22Rv1 (cell line): ENCODE measurements at regions not wholly inside any gene's neighbourhood (a gene's known extent, or its start where the extent isn't known, plus 50 kb on each side); places are given as distances from the start of the nearest gene placed in this dataset.
A peak's percentile ranks its signal among the peaks of the same experiment; 100 is the strongest.
"Not testable (repeated sequence)": the region's sequence is repeated elsewhere in the genome, so short reads cannot be mapped to it uniquely, and the experiment has no call there.

Source experiments
- H3K27ac ChIP-seq: fragments of 450-650 bp; 2 replicates; pipeline ENCODE4 v1.5.1; 2017
- ZFX ChIP-seq: fragments of 450-650 bp; IDR thresholded peaks from 2 replicates; pipeline ENCODE4 v1.6.1; 2017; ENCODE audit warnings: antibody characterized with exemption, borderline replicate concordance
- TF ChIP-seq, protein P1 (sequence below): fragments of 450-650 bp; IDR thresholded peaks from 2 replicates; pipeline ENCODE4 v1.5.1; 2017; ENCODE audit warnings: mild to moderate bottlenecking

DNA sequence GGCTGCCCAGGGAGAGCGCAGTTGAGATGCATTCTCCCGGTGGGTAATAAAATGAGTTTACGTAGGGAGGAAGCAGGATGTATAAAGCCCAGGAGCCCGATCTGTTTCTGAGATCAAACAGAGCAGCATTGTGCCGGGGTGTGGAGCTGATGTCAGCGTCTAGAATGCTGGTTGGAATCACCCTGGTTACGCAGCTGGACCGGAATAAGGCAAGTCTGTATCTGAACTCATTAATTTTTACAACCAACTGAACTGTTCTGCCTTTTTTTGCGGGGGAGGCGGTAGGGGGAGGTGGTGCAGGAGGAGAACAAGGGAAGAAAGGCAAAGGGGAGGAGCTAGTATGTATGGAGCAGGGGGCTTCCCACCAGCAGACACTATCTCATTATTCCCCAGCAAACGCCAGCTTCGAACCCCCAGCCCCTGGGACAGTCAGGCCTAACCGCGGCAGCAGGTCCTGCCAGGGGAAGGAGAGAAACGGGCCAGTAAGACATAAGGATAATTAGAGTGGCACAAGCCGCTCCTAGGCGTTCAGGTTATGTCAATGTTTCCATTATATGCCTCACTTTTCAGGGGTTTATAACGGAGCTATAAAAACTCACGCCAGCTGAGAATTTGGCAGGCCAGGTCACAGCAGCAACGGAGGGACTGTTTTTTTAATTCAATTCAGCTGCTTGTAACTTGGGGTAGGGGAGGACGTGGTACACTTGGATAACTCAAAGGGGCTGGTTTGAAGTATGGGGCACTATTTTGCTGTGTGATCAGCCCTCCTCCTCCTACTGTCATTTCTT, 175.3 kb upstream of the HES1 start:
- TF ChIP-seq ZFX: no peak
- TF ChIP-seq, protein P1, sequence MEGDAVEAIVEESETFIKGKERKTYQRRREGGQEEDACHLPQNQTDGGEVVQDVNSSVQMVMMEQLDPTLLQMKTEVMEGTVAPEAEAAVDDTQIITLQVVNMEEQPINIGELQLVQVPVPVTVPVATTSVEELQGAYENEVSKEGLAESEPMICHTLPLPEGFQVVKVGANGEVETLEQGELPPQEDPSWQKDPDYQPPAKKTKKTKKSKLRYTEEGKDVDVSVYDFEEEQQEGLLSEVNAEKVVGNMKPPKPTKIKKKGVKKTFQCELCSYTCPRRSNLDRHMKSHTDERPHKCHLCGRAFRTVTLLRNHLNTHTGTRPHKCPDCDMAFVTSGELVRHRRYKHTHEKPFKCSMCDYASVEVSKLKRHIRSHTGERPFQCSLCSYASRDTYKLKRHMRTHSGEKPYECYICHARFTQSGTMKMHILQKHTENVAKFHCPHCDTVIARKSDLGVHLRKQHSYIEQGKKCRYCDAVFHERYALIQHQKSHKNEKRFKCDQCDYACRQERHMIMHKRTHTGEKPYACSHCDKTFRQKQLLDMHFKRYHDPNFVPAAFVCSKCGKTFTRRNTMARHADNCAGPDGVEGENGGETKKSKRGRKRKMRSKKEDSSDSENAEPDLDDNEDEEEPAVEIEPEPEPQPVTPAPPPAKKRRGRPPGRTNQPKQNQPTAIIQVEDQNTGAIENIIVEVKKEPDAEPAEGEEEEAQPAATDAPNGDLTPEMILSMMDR: no peak
- H3K27ac ChIP-seq: no peak overlapping the region

DNA sequence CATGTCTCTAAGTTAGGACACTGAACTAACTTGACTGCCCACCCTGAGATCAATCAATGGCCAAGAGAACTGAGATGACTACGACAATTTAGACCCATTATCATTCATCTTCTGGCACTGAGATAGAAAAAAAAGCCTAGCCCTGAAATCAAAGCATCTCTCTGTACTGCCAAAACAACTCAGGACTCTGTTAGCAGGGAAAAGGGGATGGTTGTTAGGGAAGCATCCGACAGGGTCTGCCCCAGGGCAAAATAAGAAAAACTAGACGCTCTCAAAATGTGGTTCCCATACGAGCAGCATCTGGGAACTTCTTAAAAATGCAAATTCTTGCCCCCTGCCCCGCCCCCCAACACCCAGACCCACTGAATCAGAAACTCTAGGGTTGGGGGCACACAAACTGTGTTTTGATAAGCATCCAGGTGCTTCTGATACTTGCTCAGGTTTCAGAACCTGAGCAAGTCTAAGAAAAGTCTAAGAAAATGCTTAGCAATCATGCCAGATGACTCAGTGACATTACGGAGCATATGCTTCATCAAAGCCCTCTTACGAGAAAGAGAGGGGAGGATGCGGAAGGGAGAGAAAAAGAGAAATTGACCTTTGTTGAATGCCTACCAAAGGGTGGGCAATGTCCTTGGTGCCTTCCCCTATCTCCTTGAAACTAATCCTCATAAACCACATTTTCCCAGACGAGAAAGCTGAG, 172.8 kb upstream of the HES1 start:
- TF ChIP-seq ZFX: no peak

DNA sequence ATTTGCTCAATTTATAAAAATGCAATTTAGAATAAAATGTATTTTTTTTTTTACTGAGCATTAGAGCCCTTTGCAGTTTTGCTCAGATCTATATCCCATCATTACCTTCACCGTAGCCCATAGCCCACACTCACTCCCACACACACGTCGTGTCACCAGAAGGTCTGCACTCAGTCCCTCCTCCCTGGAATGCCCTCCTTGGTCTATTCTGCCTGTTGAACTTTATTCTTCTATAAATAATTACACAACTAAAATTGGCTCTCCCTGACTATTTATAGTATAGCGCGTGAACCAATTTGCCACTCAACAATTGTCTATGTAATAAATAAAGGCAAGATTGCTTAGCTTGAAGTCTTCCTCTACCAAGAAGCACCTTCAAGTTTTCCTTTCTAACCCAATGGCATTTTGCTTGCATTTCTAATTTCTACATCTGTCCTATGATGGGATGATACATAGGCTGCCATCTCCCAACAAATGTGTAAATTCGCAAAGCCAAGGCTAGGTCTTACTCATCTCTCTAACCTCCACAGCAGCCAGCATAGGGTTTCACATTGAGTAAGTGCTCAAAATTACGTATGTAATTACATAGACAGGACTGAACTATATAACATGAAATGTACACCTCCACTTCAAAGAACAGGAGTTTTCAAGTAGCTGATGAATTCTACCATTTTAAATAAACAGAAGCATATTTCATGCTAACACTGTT, 172.0 kb upstream of the HES1 start:
- TF ChIP-seq, protein P1: no peak
- TF ChIP-seq ZFX: no peak

More for the DNA sequence above, 172.8 kb upstream of the HES1 start:
- H3K27ac ChIP-seq: no peak overlapping the region

DNA sequence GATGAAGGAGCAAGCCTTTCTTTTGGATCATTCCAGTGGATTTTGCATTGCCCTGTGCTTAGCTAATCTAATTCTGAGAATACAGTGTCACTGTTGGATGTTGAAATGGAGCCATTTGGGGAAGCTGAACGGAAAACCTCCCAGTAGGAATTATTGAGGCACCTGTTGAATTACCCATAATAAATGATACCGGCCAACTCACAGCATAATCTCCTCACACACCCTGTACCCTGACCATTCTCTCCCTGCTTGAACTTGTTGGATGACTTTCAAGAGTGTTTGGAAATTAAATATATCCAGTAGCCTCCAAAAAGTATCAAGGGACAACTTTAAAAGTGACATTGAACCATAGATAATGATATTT, 171.4 kb upstream of the HES1 start:
- H3K27ac ChIP-seq: no peak overlapping the region
- TF ChIP-seq ZFX: no peak
- TF ChIP-seq, protein P1: no peak

More for the DNA sequence above, 172.0 kb upstream of the HES1 start:
- no peak overlapping the region for H3K27ac ChIP-seq

DNA sequence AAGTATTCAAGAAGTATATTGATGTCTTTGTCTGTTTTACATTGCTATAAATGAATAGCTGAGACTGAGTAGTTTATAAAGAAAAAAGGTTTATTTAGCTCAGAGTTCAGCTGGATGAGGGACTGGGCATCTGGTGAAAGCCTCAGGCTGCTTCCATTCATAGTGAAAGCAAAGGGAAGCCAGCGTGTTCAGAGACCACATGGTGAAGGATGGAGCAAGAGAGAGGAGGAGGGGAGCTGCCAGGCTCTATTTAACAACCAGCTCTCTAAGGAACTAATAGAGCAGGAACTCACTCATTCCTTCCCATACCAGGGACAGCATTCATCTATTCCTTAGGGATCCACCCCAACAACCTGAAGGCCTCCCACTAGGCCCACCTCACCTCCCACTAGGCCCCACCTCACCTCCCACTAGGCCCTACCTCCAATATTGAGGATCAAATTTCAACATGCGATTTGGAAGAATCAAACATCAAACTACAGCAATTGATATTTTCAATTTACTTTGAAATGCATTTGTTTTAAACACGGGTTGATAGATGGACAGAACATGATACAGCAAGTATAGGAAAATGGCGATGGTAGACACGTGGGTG, 167.5 kb upstream of the HES1 start:
- TF ChIP-seq, protein P1: no peak
- TF ChIP-seq ZFX: no peak
- H3K27ac ChIP-seq: no peak overlapping the region

DNA sequence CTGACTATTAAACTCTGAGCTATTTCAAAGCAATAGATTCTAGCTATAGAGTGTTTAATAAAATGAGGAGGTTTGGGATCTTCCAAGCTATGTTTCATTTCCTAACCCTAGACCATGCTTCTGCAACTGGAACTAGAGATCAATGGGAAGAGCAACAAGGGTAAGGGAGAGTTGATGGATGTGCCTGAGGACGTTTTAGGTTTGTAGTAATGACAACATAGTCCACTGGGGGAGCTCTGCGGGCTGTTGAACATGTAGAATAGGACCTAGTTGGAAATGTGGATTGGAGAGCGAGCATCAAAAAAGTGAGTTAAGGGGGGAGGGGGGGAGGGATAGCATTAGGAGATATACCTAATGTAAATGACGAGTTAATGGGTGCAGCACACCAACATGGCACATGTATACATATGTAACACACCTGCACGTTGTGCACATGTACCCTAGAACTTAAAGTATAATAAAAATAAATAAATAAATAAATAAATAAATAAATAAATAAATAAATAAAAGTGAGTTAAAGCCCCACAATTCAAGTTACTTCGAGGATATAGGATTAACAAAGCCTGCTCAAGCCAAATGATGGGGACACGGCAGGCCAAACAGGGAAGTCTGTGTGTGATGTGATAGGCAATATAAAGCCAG, 165.7 kb upstream of the HES1 start:
- TF ChIP-seq, protein P1: peak; percentile 79
- not testable (repeated sequence) for H3K27ac ChIP-seq

DNA sequence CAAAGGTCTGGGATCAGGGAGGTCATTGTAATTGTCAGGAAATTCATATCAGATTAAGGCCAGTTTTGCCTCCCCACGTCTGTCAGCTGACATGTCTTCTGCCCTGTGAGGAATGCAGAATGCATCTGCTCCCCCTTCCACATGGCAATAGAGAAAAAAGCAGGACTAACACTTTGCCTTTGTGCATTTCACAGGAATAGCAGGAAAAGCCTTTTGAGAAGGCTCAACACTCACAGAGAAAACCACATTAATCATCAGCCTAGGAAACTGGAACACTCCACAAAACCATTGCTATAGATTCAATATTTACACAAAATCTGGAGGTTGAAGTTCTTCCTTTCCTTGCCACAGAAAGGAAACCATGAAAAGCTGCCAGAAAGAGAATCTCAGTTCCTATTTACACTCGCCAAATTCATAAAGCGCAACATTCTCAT, 165.2 kb upstream of the HES1 start:
- no peak for TF ChIP-seq ZFX
- TF ChIP-seq, protein P1: no peak
- no peak overlapping the region for H3K27ac ChIP-seq
